CD4-positive, alpha-beta T cell (primary cell): ENCODE measurements at regions not wholly inside any gene's neighbourhood (a gene's known extent, or its start where the extent isn't known, plus 50 kb on each side); places are given as distances from the start of the nearest gene placed in this dataset.

Experiments used
- ATAC-seq: fragments of 200-7000 bp; cut with Tn5 transposase; one replicate; pipeline ENCODE4 v1.10.0; 2022; ENCODE audit warnings: mild to moderate bottlenecking; ENCODE audit not compliant: poor library complexity
- CTCF ChIA-PET: fragments of 350-600 bp; sonication (Branson Sonifier 250); formaldehyde crosslinking; loops from one replicate; lab custom pipeline; 2021; ENCODE audit warnings: antibody characterized with exemption, inconsistent platforms; lab: Charles Lee
- POLR2A ChIA-PET: fragments of 350-600 bp; sonication (Branson Sonifier 250); formaldehyde crosslinking; loops from one replicate; lab custom pipeline; 2021; ENCODE audit warnings: antibody characterized with exemption, inconsistent platforms; lab: Charles Lee
- DNase-seq, 14 experiments: peaks; one replicate each; pipeline ENCODE4 v3.0.0-alpha.2; 2013 to 2020; ENCODE audit warnings: mixed read lengths in 2 of 14
- H3K27ac ChIP-seq, 2 donors: one replicate each; pipeline versions ENCODE4 v1.5.1 to v1.7.0; 2013; ENCODE audit warnings: low read length in 2 of 2, low read depth in 1 of 2, mild to moderate bottlenecking in 1 of 2
- H3K27me3 ChIP-seq, 2 experiments: 1 replicate in 1 of 2; 2 replicates in 1 of 2; pipeline versions ENCODE4 v1.6.1 to v1.7.0; 2013; ENCODE audit warnings: low read length in 2 of 2, control low read depth in 1 of 2, mild to moderate bottlenecking in 1 of 2, moderate library complexity in 1 of 2; ENCODE audit not compliant: insufficient read depth in 2 of 2, control insufficient read depth in 1 of 2
- H3K36me3 ChIP-seq: one replicate; pipeline ENCODE4 v1.6.1; 2013; ENCODE audit warnings: low read length, control low read depth; ENCODE audit not compliant: insufficient read depth
- H3K4me1 ChIP-seq: one replicate; pipeline ENCODE4 v1.6.1; 2013; ENCODE audit warnings: low read length, control low read depth; ENCODE audit not compliant: insufficient read depth
- H3K4me3 ChIP-seq: one replicate; pipeline ENCODE4 v1.5.1; 2013; ENCODE audit warnings: mild to moderate bottlenecking, low read length, moderate library complexity
- H3K9me3 ChIP-seq, 2 experiments: 1 replicate in 1 of 2; 2 replicates in 1 of 2; pipeline versions ENCODE4 v1.6.1 to v1.7.0; 2013; ENCODE audit warnings: low read length in 2 of 2, mild to moderate bottlenecking in 2 of 2, control low read depth in 1 of 2, moderate library complexity in 1 of 2; ENCODE audit not compliant: control insufficient read depth in 1 of 2, insufficient read depth in 1 of 2
- H3K27ac Mint-ChIP-seq: one replicate; pipeline ENCODE4 v1.8.0; 2020; ENCODE audit warnings: mixed read lengths
- H3K27me3 Mint-ChIP-seq: one replicate; pipeline ENCODE4 v1.8.0; 2021; ENCODE audit warnings: mixed read lengths
- H3K36me3 Mint-ChIP-seq: one replicate; pipeline ENCODE4 v1.8.0; 2021; ENCODE audit warnings: low read depth, mixed read lengths
- H3K4me1 Mint-ChIP-seq: one replicate; pipeline ENCODE4 v1.8.0; 2021; ENCODE audit warnings: low read depth, mixed read lengths
- H3K4me3 Mint-ChIP-seq: one replicate; pipeline ENCODE4 v1.8.0; 2020; ENCODE audit warnings: mild to moderate bottlenecking, mixed read lengths
- H3K9me3 Mint-ChIP-seq: one replicate; pipeline ENCODE4 v1.8.0; 2020; ENCODE audit warnings: mixed read lengths
- intact Hi-C, 2 experiments: fragments of 100-400 bp; cut with DNase I in 1 of 2; cut with micrococcal nuclease in 1 of 2; formaldehyde crosslinking; loops; one replicate each; pipeline versions ENCODE4 v1.15.1 to v1.9.0; 2023 to 2025; cut with DNase I, micrococcal nuclease
- TF ChIP-seq, protein P1 (sequence below): fragments of 200-600 bp; IDR thresholded peaks from one replicate; pipeline ENCODE4 v1.8.0; 2022; ENCODE audit warnings: antibody characterized with exemption, mild to moderate bottlenecking

DNA sequence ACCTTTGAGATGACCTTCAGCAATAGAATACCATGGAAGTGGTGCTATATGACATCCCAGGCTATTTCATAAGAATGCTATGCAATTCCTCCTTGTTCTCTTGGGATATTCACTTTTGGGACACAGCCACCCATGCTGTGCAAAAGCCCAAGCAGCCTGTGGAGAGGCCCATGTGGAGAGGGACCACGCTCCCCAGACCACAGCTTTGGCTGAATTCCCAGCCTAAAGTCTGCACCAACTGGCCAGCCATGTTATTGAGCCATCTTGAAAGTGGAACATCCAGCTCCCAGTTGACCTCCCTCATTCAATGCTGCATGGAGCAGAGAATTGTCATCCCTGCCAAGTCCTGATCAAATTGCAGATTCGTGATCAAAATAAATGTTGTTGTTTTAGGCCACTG lies 275.1 kb downstream of the SUDS3 start:
- DNase-seq (no peak), ATAC-seq (no peak)
- H3K4me3 Mint-ChIP-seq: no peak overlapping the region
- Histone ChIP-seq H3K4me1 (no peaks in the 10 kb centered on the region), H3K9me3 (peaks cover 0 to 8% of the 10 kb centered on the region in 2 experiments), H3K36me3 (no peaks in the 10 kb centered on the region), H3K27me3 (no peaks in the 10 kb centered on the region), H3K4me3 (no peak overlapping the region), H3K27ac (no peak overlapping the region)
- no peak overlapping the region for H3K27ac Mint-ChIP-seq
- no peaks in the 10 kb centered on the region for H3K4me1 Mint-ChIP-seq
- H3K27me3 Mint-ChIP-seq: no peaks in the 10 kb centered on the region
- TF ChIP-seq, protein P1, sequence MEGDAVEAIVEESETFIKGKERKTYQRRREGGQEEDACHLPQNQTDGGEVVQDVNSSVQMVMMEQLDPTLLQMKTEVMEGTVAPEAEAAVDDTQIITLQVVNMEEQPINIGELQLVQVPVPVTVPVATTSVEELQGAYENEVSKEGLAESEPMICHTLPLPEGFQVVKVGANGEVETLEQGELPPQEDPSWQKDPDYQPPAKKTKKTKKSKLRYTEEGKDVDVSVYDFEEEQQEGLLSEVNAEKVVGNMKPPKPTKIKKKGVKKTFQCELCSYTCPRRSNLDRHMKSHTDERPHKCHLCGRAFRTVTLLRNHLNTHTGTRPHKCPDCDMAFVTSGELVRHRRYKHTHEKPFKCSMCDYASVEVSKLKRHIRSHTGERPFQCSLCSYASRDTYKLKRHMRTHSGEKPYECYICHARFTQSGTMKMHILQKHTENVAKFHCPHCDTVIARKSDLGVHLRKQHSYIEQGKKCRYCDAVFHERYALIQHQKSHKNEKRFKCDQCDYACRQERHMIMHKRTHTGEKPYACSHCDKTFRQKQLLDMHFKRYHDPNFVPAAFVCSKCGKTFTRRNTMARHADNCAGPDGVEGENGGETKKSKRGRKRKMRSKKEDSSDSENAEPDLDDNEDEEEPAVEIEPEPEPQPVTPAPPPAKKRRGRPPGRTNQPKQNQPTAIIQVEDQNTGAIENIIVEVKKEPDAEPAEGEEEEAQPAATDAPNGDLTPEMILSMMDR: no peak
- ChIA-PET POLR2A (no interaction called here), CTCF (no interaction called here)
- intact Hi-C loops: no loop called here
- peaks cover 3% of the 10 kb centered on the region for H3K9me3 Mint-ChIP-seq
- H3K36me3 Mint-ChIP-seq: no peaks in the 10 kb centered on the region

GRCh38 chr12:118655588-118655987 lies 279.2 kb downstream of the SUDS3 start:
- ChIA-PET POLR2A (no interaction called here), CTCF (no interaction called here)
- TF ChIP-seq, protein P1: no peak
- H3K4me1 ChIP-seq: no peaks in the 10 kb centered on the region
- Mint-ChIP-seq H3K36me3 (no peaks in the 10 kb centered on the region), H3K9me3 (peaks cover 3% of the 10 kb centered on the region), H3K4me3 (no peak overlapping the region), H3K4me1 (no peaks in the 10 kb centered on the region), H3K27ac (no peak overlapping the region), H3K27me3 (no peaks in the 10 kb centered on the region)
- H3K9me3 ChIP-seq: peaks cover 0 to 2% of the 10 kb centered on the region in 2 experiments
- intact Hi-C loops: no loop called here
- ATAC-seq (no peak), DNase-seq (no peak)
- no peaks in the 10 kb centered on the region for H3K27me3 ChIP-seq
- H3K27ac ChIP-seq: no peak overlapping the region
- no peaks in the 10 kb centered on the region for H3K36me3 ChIP-seq
- no peak overlapping the region for H3K4me3 ChIP-seq

DNA sequence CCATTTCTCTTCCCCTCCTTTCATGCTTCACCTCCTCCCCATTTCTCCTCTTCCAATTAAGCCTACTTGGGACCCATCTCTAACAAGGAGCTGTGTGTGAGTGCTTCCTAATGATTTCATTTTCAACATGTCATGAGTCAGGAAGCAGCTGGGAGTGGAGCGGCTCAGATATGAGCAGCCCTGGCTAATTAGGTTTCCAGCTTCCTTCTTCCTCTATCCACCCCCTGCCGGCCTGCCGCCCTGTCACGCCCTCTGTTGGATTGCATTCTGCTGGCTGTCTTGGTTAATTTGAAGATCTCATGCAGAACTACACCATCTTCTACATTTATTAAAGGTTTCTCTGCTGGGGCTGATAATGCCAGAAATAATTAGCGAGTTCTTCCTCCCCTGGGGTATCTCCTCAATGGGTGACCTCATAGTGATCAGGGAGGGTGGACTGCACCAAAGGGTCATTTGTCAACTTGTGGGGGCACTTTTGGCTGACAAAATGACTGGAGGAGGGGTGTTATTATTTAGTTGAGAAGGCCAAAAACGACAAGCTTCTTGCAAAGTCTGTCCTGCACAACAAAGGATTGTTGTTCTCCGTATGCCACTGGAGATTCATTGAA lies 300.9 kb upstream of the SRRM4 start:
- POLR2A ChIA-PET: no interaction called here
- Histone ChIP-seq H3K27ac (no peak overlapping the region), H3K4me1 (no peaks in the 10 kb centered on the region), H3K27me3 (no peaks in the 10 kb centered on the region), H3K9me3 (peaks cover 0 to 8% of the 10 kb centered on the region in 2 experiments), H3K36me3 (no peaks in the 10 kb centered on the region), H3K4me3 (no peak overlapping the region)
- Mint-ChIP-seq H3K36me3 (no peaks in the 10 kb centered on the region), H3K9me3 (peaks cover 16% of the 10 kb centered on the region), H3K4me3 (no peak overlapping the region), H3K4me1 (no peaks in the 10 kb centered on the region), H3K27ac (no peak overlapping the region), H3K27me3 (peaks cover 18% of the 10 kb centered on the region)
- CTCF ChIA-PET: no interaction called here
- ATAC-seq: no peak
- no peak for DNase-seq
- intact Hi-C loops: no loop called here
- TF ChIP-seq, protein P1: no peak
